Esophagus (tissue), 2 donors: ENCODE measurements at regions not wholly inside any gene's neighbourhood (a gene's known extent, or its start where the extent isn't known, plus 50 kb on each side); places are given as distances from the start of the nearest gene placed in this dataset.
"Not testable (repeated sequence)": the region's sequence is repeated elsewhere in the genome, so short reads cannot be mapped to it uniquely, and the experiment has no call there.

Experiments
- H3K27ac ChIP-seq, 2 donors: one replicate each; pipeline ENCODE4 v1.5.1; 2013; ENCODE audit warnings: low read depth in 2 of 2, mild to moderate bottlenecking in 2 of 2, inconsistent platforms in 1 of 2, low read length in 1 of 2, moderate library complexity in 1 of 2
- H3K27me3 ChIP-seq, 2 donors: one replicate each; pipeline ENCODE4 v1.6.1; 2013; ENCODE audit warnings: low read length in 2 of 2, control low read depth in 1 of 2, mild to moderate bottlenecking in 1 of 2; ENCODE audit not compliant: insufficient read depth in 2 of 2, control insufficient read depth in 1 of 2
- H3K36me3 ChIP-seq, 2 donors: one replicate each; pipeline ENCODE4 v1.6.1; 2013; ENCODE audit warnings: low read length in 1 of 2; ENCODE audit not compliant: control insufficient read depth in 2 of 2, insufficient read depth in 2 of 2
- H3K4me1 ChIP-seq, 2 donors: one replicate each; pipeline ENCODE4 v1.6.1; 2013; ENCODE audit warnings: low read length in 1 of 2; ENCODE audit not compliant: control insufficient read depth in 2 of 2, insufficient read depth in 2 of 2
- H3K4me3 ChIP-seq, 2 donors: one replicate each; pipeline ENCODE4 v1.5.1; 2013; ENCODE audit warnings: low read length in 2 of 2, mild to moderate bottlenecking in 2 of 2, low read depth in 1 of 2, moderate library complexity in 1 of 2
- H3K9me3 ChIP-seq, 2 donors: one replicate each; pipeline ENCODE4 v1.6.1; 2013; ENCODE audit warnings: mild to moderate bottlenecking in 2 of 2, low read depth in 1 of 2, low read length in 1 of 2, moderate library complexity in 1 of 2; ENCODE audit not compliant: control insufficient read depth in 2 of 2, insufficient read depth in 1 of 2
- WGBS, 2 donors: extraction: QIAGEN DNeasy Blood & Tissue Kit; methylation state at CpG; one replicate each; pipeline ENCODE4 v1.1.7; 2013; 5-methylcytosine and 5-hydroxymethylcytosine counted together
- donor health status: healthy with polysubstance abuse.
- donor health status: Bipolar disorder and iron deficiency.

DNA sequence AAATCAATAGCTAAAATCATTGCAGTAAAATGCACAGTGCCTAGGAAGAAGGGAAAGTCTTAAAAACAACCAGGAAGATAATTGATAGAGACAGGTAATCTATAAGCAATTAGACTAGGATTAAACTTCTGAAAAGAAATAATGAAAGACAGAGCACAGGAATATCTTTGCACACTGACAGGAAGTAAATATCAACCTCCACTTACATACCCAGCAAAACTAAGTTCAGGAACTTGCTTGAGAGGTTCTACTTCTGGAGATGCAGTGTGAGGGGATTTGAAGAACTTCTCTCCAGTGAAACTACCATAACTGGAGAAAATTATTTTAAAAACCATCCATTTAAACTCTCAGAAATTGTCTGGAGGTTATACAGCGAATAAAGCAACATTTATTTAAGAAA, 104.1 kb downstream of the EHF start:
- Histone ChIP-seq H3K4me3 (no peak overlapping the region), H3K27me3 (no peaks in the 10 kb centered on the region), H3K4me1 (no peaks in the 10 kb centered on the region), H3K27ac (no peak overlapping the region), H3K36me3 (no peaks in the 10 kb centered on the region), H3K9me3 (no peaks in the 10 kb centered on the region)
- WGBS, 2 donors, result 78 to 83% methylated on average over 1 of the region's 1 CpG

- no peaks in the 10 kb centered on the region for H3K27me3 ChIP-seq
- H3K9me3 ChIP-seq, result no peaks in the 10 kb centered on the region
- no peak overlapping the region for H3K4me3 ChIP-seq
- H3K27ac ChIP-seq, result no peak overlapping the region
- WGBS, 2 donors, result 65 to 66% methylated on average over 2 of the region's 2 CpGs
- H3K36me3 ChIP-seq, result no peaks in the 10 kb centered on the region
- H3K4me1 ChIP-seq, result no peaks in the 10 kb centered on the region
These were observed 100.8 kb downstream of the EHF start for GRCh38 chr11:34721646-34722045.

DNA sequence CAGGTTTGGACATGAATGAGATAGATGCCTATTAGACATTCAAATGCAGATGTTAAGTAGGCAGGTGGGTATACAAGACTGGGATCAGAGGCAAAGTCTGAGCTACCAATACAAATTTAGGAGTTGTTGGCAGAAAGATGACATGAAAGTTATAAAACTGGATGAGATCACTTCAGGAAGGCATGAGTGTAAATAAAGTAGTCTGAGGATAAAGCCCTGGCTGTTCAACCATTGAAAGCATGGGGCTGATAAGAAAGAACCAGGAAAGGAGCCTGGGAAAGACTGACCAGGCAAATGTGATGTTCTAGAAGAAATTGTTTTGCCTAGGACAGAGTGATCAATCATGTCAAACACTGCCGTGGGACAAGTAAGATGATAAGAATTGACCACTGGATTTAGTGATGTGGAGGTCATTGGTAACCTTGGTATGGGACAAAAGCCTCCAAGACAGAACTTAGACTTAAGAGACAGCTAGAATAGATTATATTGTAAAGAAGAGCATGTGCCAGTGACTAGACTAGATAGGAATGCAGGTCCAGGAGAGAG, 98.5 kb downstream of the EHF start:
- H3K9me3 ChIP-seq, result no peaks in the 10 kb centered on the region
- H3K36me3 ChIP-seq, result no peaks in the 10 kb centered on the region
- no peak overlapping the region for H3K27ac ChIP-seq
- no peaks in the 10 kb centered on the region for H3K27me3 ChIP-seq
- no peak overlapping the region for H3K4me3 ChIP-seq
- 24 to 32% methylated on average over 1 of the region's 1 CpG for WGBS, 2 donors
- H3K4me1 ChIP-seq, result no peaks in the 10 kb centered on the region

GRCh38 chr11:34713631-34714030, 92.7 kb downstream of the EHF start:
- H3K4me3 ChIP-seq, H3K36me3 ChIP-seq, H3K4me1 ChIP-seq, H3K27me3 ChIP-seq, H3K27ac ChIP-seq, H3K9me3 ChIP-seq: not testable (repeated sequence)
